Activated CD4-positive, alpha-beta T cell treated with anti-CD3 and anti-CD28 coated beads for 36 hours (primary cell): ENCODE measurements at regions not wholly inside any gene's neighbourhood (a gene's known extent, or its start where the extent isn't known, plus 50 kb on each side); places are given as distances from the start of the nearest gene placed in this dataset.

Source experiments
- ATAC-seq: fragments of 200-7000 bp; cut with Tn5 transposase; one replicate; pipeline ENCODE4 v1.10.0; 2021; ENCODE audit warnings: mild to moderate bottlenecking, moderate library complexity
- CTCF ChIA-PET: fragments of 350-600 bp; sonication (Branson Sonifier 250); formaldehyde crosslinking; loops from one replicate; lab custom pipeline; 2021; ENCODE audit warnings: antibody characterized with exemption; lab: Charles Lee
- POLR2A ChIA-PET: fragments of 350-600 bp; sonication (Branson Sonifier 250); formaldehyde crosslinking; loops from one replicate; lab custom pipeline; 2021; ENCODE audit warnings: antibody characterized with exemption, inconsistent platforms; lab: Charles Lee
- DNase-seq: peaks from one replicate; pipeline ENCODE4 v3.0.0-alpha.2; 2020
- H3K27ac Mint-ChIP-seq: one replicate; pipeline ENCODE4 v1.8.0; 2021; ENCODE audit warnings: mixed read lengths
- H3K27me3 Mint-ChIP-seq: one replicate; pipeline ENCODE4 v1.8.0; 2021; ENCODE audit warnings: mixed read lengths
- H3K36me3 Mint-ChIP-seq: one replicate; pipeline ENCODE4 v1.8.0; 2021; ENCODE audit warnings: low read depth, mixed read lengths
- H3K4me1 Mint-ChIP-seq: one replicate; pipeline ENCODE4 v1.8.0; 2021; ENCODE audit warnings: mixed read lengths
- H3K4me3 Mint-ChIP-seq: one replicate; pipeline ENCODE4 v1.8.0; 2021; ENCODE audit warnings: mild to moderate bottlenecking, moderate library complexity, mixed read lengths
- H3K9me3 Mint-ChIP-seq: one replicate; pipeline ENCODE4 v1.8.0; 2021; ENCODE audit warnings: low read depth, mixed read lengths
- intact Hi-C, 2 experiments: fragments of 100-400 bp; cut with DNase I in 1 of 2; cut with micrococcal nuclease in 1 of 2; formaldehyde crosslinking; loops; one replicate each; pipeline versions ENCODE4 v1.14.2 to v1.15.1; 2022 to 2024; cut with DNase I, micrococcal nuclease

GRCh38 chr4:104743215-104743653, 248.5 kb upstream of the CXXC4 start:
- intact Hi-C loops, result no loop called here
- no peak overlapping the region for H3K4me3 Mint-ChIP-seq
- H3K36me3 Mint-ChIP-seq, result no peaks in the 10 kb centered on the region
- no peaks in the 10 kb centered on the region for H3K4me1 Mint-ChIP-seq
- no peaks in the 10 kb centered on the region for H3K9me3 Mint-ChIP-seq
- DNase-seq (no peak), ATAC-seq (no peak)
- CTCF ChIA-PET, result interaction anchor here (1.1 kb wide), 1 partner anchor 39 kb away, joined by 3 read pairs; no protein-coding TSS in a partner anchor
- POLR2A ChIA-PET, result no interaction called here
- H3K27me3 Mint-ChIP-seq, result no peaks in the 10 kb centered on the region
- H3K27ac Mint-ChIP-seq, result no peak overlapping the region

- ChIA-PET CTCF (no interaction called here), POLR2A (no interaction called here)
- no peak for DNase-seq
- Mint-ChIP-seq H3K4me3 (no peak overlapping the region), H3K27ac (no peak overlapping the region), H3K9me3 (no peaks in the 10 kb centered on the region), H3K27me3 (no peaks in the 10 kb centered on the region), H3K36me3 (no peaks in the 10 kb centered on the region), H3K4me1 (no peaks in the 10 kb centered on the region)
- intact Hi-C loops, result no loop called here
- ATAC-seq, result no peak
Observed at GRCh38 chr4:104747635-104748034, 252.9 kb upstream of the CXXC4 start.

- no peak for DNase-seq
- Mint-ChIP-seq H3K9me3 (no peaks in the 10 kb centered on the region), H3K36me3 (no peaks in the 10 kb centered on the region), H3K4me3 (no peak overlapping the region), H3K27ac (no peak overlapping the region), H3K4me1 (no peaks in the 10 kb centered on the region), H3K27me3 (no peaks in the 10 kb centered on the region)
- ATAC-seq, result no peak
- CTCF ChIA-PET, result interaction anchor here (1.1 kb wide), 1 partner anchor 112 kb away, joined by 3 read pairs; no protein-coding TSS in a partner anchor
- POLR2A ChIA-PET, result no interaction called here
- intact Hi-C loops, result no loop called here
Observed at GRCh38 chr4:104749062-104749461, 254.4 kb upstream of the CXXC4 start.

GRCh38 chr4:104750008-104750407, 255.3 kb upstream of the CXXC4 start:
- Mint-ChIP-seq H3K27ac (no peak overlapping the region), H3K36me3 (no peaks in the 10 kb centered on the region), H3K27me3 (no peaks in the 10 kb centered on the region), H3K9me3 (no peaks in the 10 kb centered on the region), H3K4me1 (no peaks in the 10 kb centered on the region), H3K4me3 (no peak overlapping the region)
- intact Hi-C loops, result no loop called here
- DNase-seq, result no peak
- ChIA-PET CTCF (no interaction called here), POLR2A (no interaction called here)
- no peak for ATAC-seq

- DNase-seq (no peak), ATAC-seq (no peak)
- CTCF ChIA-PET, result interaction anchor here (0.6 to 0.7 kb wide), 2 partner anchors 10 to 925 kb away, joined by 3 to 4 read pairs; no protein-coding TSS in a partner anchor
- intact Hi-C loops, result no loop called here
- Mint-ChIP-seq H3K36me3 (no peaks in the 10 kb centered on the region), H3K27ac (no peak overlapping the region), H3K4me1 (no peaks in the 10 kb centered on the region), H3K27me3 (peaks cover 2% of the 10 kb centered on the region), H3K9me3 (no peaks in the 10 kb centered on the region), H3K4me3 (no peak overlapping the region)
- POLR2A ChIA-PET, result no interaction called here
Observed at GRCh38 chr4:104751468-104751867, 256.8 kb upstream of the CXXC4 start.

GRCh38 chr4:104752337-104752736, 257.6 kb upstream of the CXXC4 start:
- CTCF ChIA-PET, result interaction anchor here (0.7 kb wide), 1 partner anchor 11 kb away, joined by 3 read pairs; no protein-coding TSS in a partner anchor
- no peaks in the 10 kb centered on the region for H3K36me3 Mint-ChIP-seq
- POLR2A ChIA-PET, result no interaction called here
- no peak overlapping the region for H3K4me3 Mint-ChIP-seq
- intact Hi-C loops, result no loop called here
- H3K4me1 Mint-ChIP-seq, result no peaks in the 10 kb centered on the region
- no peak overlapping the region for H3K27ac Mint-ChIP-seq
- DNase-seq (no peak), ATAC-seq (no peak)
- peaks cover 2% of the 10 kb centered on the region for H3K27me3 Mint-ChIP-seq
- H3K9me3 Mint-ChIP-seq, result no peaks in the 10 kb centered on the region

GRCh38 chr4:104756837-104757236, 262.1 kb upstream of the CXXC4 start:
- ChIA-PET POLR2A (no interaction called here), CTCF (no interaction called here)
- Mint-ChIP-seq H3K36me3 (no peaks in the 10 kb centered on the region), H3K9me3 (no peaks in the 10 kb centered on the region), H3K27ac (no peak overlapping the region), H3K4me3 (no peak overlapping the region), H3K4me1 (no peaks in the 10 kb centered on the region), H3K27me3 (peaks cover 4% of the 10 kb centered on the region)
- ATAC-seq (no peak), DNase-seq (no peak)
- intact Hi-C loops, result no loop called here

GRCh38 chr4:104758574-104758973, 263.9 kb upstream of the CXXC4 start:
- H3K4me3 Mint-ChIP-seq, result no peak overlapping the region
- ATAC-seq, result no peak
- no peaks in the 10 kb centered on the region for H3K9me3 Mint-ChIP-seq
- H3K27me3 Mint-ChIP-seq, result peaks cover 4% of the 10 kb centered on the region
- H3K36me3 Mint-ChIP-seq, result no peaks in the 10 kb centered on the region
- no peaks in the 10 kb centered on the region for H3K4me1 Mint-ChIP-seq
- no peak overlapping the region for H3K27ac Mint-ChIP-seq
- ChIA-PET CTCF (no interaction called here), POLR2A (interaction anchor here (0.7 kb wide), 1 partner anchor 350 kb away, joined by 3 read pairs; no protein-coding TSS in a partner anchor)
- intact Hi-C loops, result no loop called here
- DNase-seq, result no peak

GRCh38 chr4:104763554-104764222, 269.0 kb upstream of the CXXC4 start:
- DNase-seq (no peak), ATAC-seq (no peak)
- Mint-ChIP-seq H3K4me3 (no peak overlapping the region), H3K4me1 (no peaks in the 10 kb centered on the region), H3K27ac (no peak overlapping the region), H3K9me3 (no peaks in the 10 kb centered on the region), H3K27me3 (peaks cover 2% of the 10 kb centered on the region), H3K36me3 (no peaks in the 10 kb centered on the region)
- intact Hi-C loops, result no loop called here
- POLR2A ChIA-PET, result no interaction called here
- CTCF ChIA-PET, result no interaction called here

- H3K27me3 Mint-ChIP-seq, result no peaks in the 10 kb centered on the region
- DNase-seq (no peak), ATAC-seq (no peak)
- no peaks in the 10 kb centered on the region for H3K4me1 Mint-ChIP-seq
- no peaks in the 10 kb centered on the region for H3K36me3 Mint-ChIP-seq
- H3K27ac Mint-ChIP-seq, result no peak overlapping the region
- ChIA-PET POLR2A (no interaction called here), CTCF (no interaction called here)
- no peak overlapping the region for H3K4me3 Mint-ChIP-seq
- H3K9me3 Mint-ChIP-seq, result no peaks in the 10 kb centered on the region
- intact Hi-C loops, result no loop called here
Observed at GRCh38 chr4:104766676-104767075, 272.0 kb upstream of the CXXC4 start.

- ATAC-seq (no peak), DNase-seq (no peak)
- CTCF ChIA-PET, result no interaction called here
- Mint-ChIP-seq H3K4me1 (peaks cover 1% of the 10 kb centered on the region), H3K27me3 (no peaks in the 10 kb centered on the region), H3K36me3 (no peaks in the 10 kb centered on the region), H3K4me3 (no peak overlapping the region), H3K9me3 (no peaks in the 10 kb centered on the region), H3K27ac (no peak overlapping the region)
- POLR2A ChIA-PET, result no interaction called here
- intact Hi-C loops, result no loop called here
Observed at GRCh38 chr4:104772849-104773248, 278.2 kb upstream of the CXXC4 start.

GRCh38 chr4:104795264-104795939, 300.7 kb upstream of the CXXC4 start:
- POLR2A ChIA-PET, result no interaction called here

More at GRCh38 chr4:104795264-104795939, 300.7 kb upstream of the CXXC4 start:
- DNase-seq, result no peak
- Mint-ChIP-seq H3K9me3 (no peaks in the 10 kb centered on the region), H3K27ac (no peak overlapping the region), H3K4me1 (no peaks in the 10 kb centered on the region), H3K4me3 (no peak overlapping the region), H3K36me3 (no peaks in the 10 kb centered on the region), H3K27me3 (no peaks in the 10 kb centered on the region)
- CTCF ChIA-PET, result interaction anchor here (0.7 kb wide), 1 partner anchor 15 kb away, joined by 3 read pairs; no protein-coding TSS in a partner anchor
- intact Hi-C loops, result no loop called here
- no peak for ATAC-seq
